ENCODE measurements at regions not wholly inside any gene's neighbourhood (a gene's known extent, or its start where the extent isn't known, plus 50 kb on each side); places are given as distances from the start of the nearest gene placed in this dataset.

DNA sequence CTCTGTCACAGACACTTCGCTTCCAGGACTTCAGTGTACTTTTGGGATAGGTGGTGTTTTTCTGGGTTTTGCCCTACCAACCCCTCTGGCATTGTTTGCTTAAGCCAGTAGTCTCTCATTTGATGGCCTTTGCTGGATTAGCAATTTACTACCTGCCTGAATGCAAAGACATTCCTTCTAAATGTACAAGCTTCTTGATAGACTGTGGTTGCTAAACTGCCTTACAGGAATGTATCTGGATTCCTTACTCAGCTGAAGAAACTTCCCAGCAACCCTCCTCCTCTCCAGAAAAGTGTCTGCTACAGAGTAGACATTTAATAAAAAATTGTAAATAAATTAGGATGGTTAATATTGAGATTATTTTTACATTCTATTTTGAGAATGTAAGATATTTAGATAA is 1916.7 kb downstream of the EFNA5 start:
- DNase-seq (ENCODE audit: low spot score in 2 of 2) = no peak
- Histone ChIP-seq H3K4me3 (no peak overlapping the region), H3K27me3 (no peaks in the 10 kb centered on the region), H3K4me1 (no peaks in the 10 kb centered on the region), H3K9me3 (no peaks in the 10 kb centered on the region), H3K27ac (no peak overlapping the region), H3K36me3 (no peaks in the 10 kb centered on the region)
- intact Hi-C loops (cut with DNase I) = no loop called here
- TF ChIP-seq, protein P1, sequence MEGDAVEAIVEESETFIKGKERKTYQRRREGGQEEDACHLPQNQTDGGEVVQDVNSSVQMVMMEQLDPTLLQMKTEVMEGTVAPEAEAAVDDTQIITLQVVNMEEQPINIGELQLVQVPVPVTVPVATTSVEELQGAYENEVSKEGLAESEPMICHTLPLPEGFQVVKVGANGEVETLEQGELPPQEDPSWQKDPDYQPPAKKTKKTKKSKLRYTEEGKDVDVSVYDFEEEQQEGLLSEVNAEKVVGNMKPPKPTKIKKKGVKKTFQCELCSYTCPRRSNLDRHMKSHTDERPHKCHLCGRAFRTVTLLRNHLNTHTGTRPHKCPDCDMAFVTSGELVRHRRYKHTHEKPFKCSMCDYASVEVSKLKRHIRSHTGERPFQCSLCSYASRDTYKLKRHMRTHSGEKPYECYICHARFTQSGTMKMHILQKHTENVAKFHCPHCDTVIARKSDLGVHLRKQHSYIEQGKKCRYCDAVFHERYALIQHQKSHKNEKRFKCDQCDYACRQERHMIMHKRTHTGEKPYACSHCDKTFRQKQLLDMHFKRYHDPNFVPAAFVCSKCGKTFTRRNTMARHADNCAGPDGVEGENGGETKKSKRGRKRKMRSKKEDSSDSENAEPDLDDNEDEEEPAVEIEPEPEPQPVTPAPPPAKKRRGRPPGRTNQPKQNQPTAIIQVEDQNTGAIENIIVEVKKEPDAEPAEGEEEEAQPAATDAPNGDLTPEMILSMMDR (IDR thresholded peaks at IDR 0.05) = no peak

DNA sequence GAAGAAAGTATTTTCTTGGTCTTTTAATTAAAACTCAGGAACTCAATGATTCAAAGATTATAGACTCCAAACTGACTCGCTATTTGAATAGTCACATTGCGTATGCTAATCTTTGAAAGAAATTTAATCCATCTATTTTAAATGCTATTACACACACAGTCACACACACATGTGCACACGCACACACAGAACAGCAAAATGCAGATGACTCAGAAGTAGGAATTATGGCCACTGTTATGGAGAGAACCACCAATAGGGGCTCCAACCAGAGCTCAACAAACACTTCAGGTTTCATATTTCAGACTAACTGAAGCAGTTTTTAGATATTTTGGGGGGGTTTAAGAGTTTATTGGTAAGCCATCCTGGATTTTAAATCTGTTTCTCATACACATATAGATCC is 1917.9 kb downstream of the EFNA5 start:
- H3K27ac ChIP-seq = no peak overlapping the region
- no peaks in the 10 kb centered on the region for H3K27me3 ChIP-seq
- no peaks in the 10 kb centered on the region for H3K4me1 ChIP-seq
- no peak for DNase-seq (ENCODE audit: low spot score in 2 of 2)
- H3K4me3 ChIP-seq = no peak overlapping the region
- intact Hi-C loops (cut with DNase I) = no loop called here
- H3K9me3 ChIP-seq = no peaks in the 10 kb centered on the region
- no peaks in the 10 kb centered on the region for H3K36me3 ChIP-seq
- TF ChIP-seq, protein P1 (IDR thresholded peaks at IDR 0.05) = no peak

DNA sequence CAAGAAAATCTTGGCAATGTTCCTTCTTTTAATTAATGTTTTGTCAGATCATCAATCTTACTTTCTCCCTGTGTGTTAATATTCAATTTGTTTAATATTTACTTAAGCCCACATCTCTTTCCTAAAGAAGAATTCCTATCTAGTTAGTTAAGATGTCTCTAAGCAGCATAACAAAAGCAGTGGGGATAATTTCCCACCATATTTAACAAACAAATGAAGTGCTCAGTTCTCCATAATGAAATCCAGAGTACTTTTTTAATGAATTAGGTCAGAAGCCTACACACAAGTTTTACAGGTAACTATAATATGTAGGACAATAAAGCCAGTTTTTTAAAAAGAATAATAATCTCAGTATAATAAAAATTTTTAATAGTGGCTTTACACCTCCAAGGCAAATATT is 1918.8 kb downstream of the EFNA5 start:
- Histone ChIP-seq H3K36me3 (no peaks in the 10 kb centered on the region), H3K27me3 (no peaks in the 10 kb centered on the region), H3K27ac (no peak overlapping the region), H3K4me1 (no peaks in the 10 kb centered on the region), H3K4me3 (no peak overlapping the region), H3K9me3 (no peaks in the 10 kb centered on the region)
- TF ChIP-seq, protein P1 (IDR thresholded peaks at IDR 0.05) = no peak
- intact Hi-C loops (cut with DNase I) = no loop called here
- no peak for DNase-seq (ENCODE audit: low spot score in 2 of 2)

DNA sequence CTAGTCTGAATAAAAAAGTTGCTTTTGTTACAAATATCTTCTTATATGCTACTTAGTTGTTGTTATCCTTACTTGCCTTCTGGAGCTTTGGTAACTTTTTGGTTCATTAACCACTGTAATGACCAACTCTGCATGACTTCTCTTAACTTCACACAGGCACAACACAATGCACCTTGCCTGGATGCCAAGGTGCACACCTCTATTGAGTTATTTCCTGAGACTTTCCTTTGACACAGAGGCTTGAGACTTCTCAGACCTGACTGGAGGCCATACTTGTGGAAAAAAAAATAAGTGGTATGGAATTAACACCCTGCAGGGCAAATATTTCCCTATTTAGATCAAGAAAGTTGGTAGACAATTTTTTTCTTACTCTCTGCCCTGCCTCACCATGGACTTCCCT is 1925.6 kb downstream of the EFNA5 start:
- TF ChIP-seq, protein P1 (IDR thresholded peaks at IDR 0.05) = no peak
- intact Hi-C loops (cut with DNase I) = no loop called here
- Histone ChIP-seq H3K27ac (no peak overlapping the region), H3K9me3 (no peaks in the 10 kb centered on the region), H3K27me3 (no peaks in the 10 kb centered on the region), H3K36me3 (no peaks in the 10 kb centered on the region), H3K4me1 (no peaks in the 10 kb centered on the region), H3K4me3 (no peak overlapping the region)
- DNase-seq (ENCODE audit: low spot score in 2 of 2) = no peak

DNA sequence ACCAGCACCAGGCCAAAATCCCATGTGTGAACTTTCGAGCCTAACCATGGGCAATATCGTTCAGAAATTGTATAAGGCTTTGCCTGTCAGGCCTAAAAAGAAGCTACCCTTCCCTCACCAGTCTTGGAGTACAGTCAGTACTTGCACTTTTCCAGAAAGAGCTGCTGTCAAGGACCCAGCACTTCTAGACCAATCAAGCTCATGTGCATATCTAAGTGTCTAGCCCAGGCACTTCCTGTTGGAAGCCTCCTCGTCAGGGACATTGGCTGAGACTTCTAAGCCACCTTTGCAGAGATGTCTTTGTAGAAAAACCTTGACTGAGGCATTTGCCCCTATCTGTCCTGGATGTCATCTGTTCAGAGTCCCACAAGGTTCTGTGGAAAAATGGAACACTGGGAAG is 1930.5 kb downstream of the EFNA5 start:
- H3K27me3 ChIP-seq = no peaks in the 10 kb centered on the region
- H3K4me1 ChIP-seq = no peaks in the 10 kb centered on the region
- TF ChIP-seq, protein P1 (IDR thresholded peaks at IDR 0.05) = no peak
- no peaks in the 10 kb centered on the region for H3K36me3 ChIP-seq
- H3K9me3 ChIP-seq = no peaks in the 10 kb centered on the region
- H3K4me3 ChIP-seq = no peak overlapping the region
- H3K27ac ChIP-seq = no peak overlapping the region
- intact Hi-C loops (cut with DNase I) = no loop called here
- DNase-seq (ENCODE audit: low spot score in 2 of 2) = no peak

DNA sequence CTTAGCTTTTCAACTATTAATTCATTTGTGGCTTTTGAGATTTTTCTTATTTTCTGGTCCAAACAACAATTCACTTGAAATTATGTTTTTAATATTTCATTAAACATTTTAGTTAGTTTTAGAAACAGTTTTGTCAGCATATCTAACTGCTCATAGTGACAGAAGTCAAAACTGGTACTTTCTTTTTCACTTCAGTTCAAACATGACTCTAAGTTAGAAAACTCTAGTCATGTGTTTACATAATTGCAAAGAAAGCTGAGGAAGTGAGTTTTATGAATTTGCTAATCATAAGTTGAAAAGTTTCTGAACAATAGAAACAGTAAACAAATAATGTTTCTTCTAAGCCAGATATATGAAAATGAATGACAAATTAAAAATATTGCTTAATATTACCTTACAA is 1931.0 kb downstream of the EFNA5 start:
- Histone ChIP-seq H3K4me1 (no peaks in the 10 kb centered on the region), H3K36me3 (no peaks in the 10 kb centered on the region), H3K27me3 (no peaks in the 10 kb centered on the region), H3K27ac (no peak overlapping the region), H3K9me3 (no peaks in the 10 kb centered on the region), H3K4me3 (no peak overlapping the region)
- intact Hi-C loops (cut with DNase I) = no loop called here
- DNase-seq (ENCODE audit: low spot score in 2 of 2) = no peak
- TF ChIP-seq, protein P1 (IDR thresholded peaks at IDR 0.05) = no peak

Measured in ascending aorta (tissue), 2 donors.